SW480 (cell line): ENCODE measurements at regions not wholly inside any gene's neighbourhood (a gene's known extent, or its start where the extent isn't known, plus 50 kb on each side); places are given as distances from the start of the nearest gene placed in this dataset.

Source experiments
- DNase-seq: peaks from one replicate; pipeline ENCODE4 v3.0.0-alpha.2; 2016; ENCODE audit warnings: low spot score

DNA sequence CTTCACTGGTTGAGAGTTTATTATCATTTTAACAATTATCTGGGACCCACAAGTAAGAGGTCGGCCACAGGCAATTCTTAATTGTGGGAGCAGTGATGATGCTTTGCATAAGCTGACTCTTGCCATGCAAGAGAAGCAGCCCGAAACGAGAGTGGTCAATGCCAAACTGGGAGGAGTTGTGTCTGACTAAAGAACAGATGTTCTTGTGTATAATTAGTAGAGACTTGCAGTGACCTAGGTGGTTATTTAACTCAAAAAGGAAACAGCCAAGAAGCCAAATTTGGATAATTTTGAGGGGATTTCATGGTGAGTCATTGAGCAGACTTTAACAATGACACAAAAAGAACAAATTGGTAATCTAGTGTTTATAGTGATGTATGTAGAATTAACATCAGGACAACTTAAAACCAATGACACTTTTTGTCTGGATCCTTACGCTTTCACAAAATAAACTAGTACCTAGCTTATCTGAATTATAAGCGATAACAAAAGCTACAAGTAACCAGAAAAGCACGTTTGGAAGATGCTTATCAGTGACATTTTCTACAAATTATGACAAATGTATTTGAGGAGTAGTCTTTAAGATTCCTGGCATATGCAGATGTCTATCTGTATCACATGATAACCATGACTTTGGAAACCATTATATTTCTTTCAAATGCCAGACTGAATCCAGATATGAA lies 184.7 kb upstream of the DLGAP1 start:
- DNase-seq, result no peak

DNA sequence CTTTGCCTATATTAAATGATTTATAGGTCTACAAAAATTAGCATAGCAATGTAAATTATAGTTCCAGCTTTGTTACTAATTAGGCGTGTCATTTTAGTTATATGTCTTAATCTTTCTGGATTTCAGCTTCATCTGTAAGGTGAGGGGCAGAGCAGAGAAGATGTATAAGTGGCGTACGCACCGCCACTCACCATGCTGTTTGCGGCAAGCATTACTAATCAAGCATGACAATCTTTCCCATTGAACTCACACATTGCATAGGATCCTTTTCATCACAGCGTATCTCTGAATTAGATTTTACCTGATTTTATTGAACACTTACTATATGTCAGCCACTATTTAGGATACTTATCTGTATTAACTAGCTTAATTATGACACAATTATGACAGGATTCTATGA lies 183.6 kb upstream of the DLGAP1 start:
- DNase-seq, result no peak

- DNase-seq, result no peak
These were observed 182.8 kb upstream of the DLGAP1 start for GRCh38 chr18:4637876-4638275.

GRCh38 chr18:4636967-4637366 lies 181.9 kb upstream of the DLGAP1 start:
- peak; percentile 36 for DNase-seq

- DNase-seq, result no peak
These were observed 176.1 kb upstream of the DLGAP1 start for GRCh38 chr18:4631239-4631638.

GRCh38 chr18:4605212-4605611 lies 150.1 kb upstream of the DLGAP1 start:
- DNase-seq, result no peak

GRCh38 chr18:4603955-4604354 lies 148.8 kb upstream of the DLGAP1 start:
- no peak for DNase-seq

DNA sequence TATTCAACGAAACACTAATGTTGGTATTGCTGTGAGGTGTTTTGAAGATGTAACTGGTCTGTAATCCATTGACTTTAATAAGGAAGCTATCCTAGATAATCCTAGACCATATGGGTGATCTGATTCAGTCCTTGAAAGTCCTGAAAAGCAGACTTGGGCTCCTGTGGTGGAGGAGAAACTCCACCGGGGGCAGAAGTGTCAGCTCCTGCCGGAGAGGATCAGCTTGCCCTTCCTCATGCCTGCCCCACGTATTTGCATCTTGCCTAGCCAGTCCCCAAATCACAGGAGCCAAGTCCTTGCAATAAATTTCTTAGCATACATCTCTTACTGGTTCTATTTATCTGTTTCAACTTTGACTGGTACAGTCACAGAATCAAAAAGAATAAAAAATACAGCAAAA lies 144.2 kb upstream of the DLGAP1 start:
- no peak for DNase-seq

GRCh38 chr18:4597301-4597700 lies 142.2 kb upstream of the DLGAP1 start:
- DNase-seq, result no peak

- no peak for DNase-seq
These were observed 138.8 kb upstream of the DLGAP1 start for GRCh38 chr18:4593895-4594294.

- DNase-seq, result no peak
These were observed 138.4 kb upstream of the DLGAP1 start for GRCh38 chr18:4593459-4593858.

GRCh38 chr18:4589056-4589800 lies 134.1 kb upstream of the DLGAP1 start:
- peak; percentile 7 for DNase-seq

DNA sequence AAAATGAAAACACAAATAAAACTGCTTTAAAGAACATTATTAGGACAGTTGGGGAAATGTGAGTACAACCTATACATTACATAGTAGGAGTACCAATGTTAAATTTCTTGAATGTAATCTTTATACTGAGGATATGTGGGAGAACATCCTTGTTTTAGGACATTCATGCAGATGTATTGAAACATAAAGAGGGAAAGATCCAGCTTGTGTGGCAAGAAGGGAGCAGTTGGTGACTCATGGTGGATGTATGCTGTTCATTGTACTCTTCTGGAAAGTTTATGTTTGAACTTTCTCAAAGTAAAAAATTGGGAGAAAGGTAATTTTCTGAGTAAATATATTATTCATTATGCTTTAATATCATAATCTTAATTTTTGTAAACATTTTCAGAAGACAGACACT lies 132.1 kb upstream of the DLGAP1 start:
- peak; percentile 23 for DNase-seq

DNA sequence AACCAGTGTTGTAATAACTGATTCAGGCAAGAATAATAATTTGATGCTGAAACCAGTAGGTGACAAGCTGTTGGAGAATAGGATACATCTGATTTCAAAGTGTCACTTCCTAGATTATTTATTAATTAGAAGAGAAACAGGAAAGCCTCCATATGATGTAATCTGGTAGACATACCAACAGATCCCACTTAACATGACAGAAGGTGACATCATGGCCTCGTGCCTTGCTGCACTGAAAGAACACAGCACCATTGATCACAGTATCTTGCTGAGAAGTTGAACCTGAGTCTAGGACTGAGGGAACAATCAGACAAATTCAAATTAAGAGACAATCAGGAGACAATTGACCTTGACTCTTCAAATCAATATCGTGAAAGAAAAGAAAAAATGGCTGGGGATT lies 131.6 kb upstream of the DLGAP1 start:
- peak; percentile 58 for DNase-seq

DNA sequence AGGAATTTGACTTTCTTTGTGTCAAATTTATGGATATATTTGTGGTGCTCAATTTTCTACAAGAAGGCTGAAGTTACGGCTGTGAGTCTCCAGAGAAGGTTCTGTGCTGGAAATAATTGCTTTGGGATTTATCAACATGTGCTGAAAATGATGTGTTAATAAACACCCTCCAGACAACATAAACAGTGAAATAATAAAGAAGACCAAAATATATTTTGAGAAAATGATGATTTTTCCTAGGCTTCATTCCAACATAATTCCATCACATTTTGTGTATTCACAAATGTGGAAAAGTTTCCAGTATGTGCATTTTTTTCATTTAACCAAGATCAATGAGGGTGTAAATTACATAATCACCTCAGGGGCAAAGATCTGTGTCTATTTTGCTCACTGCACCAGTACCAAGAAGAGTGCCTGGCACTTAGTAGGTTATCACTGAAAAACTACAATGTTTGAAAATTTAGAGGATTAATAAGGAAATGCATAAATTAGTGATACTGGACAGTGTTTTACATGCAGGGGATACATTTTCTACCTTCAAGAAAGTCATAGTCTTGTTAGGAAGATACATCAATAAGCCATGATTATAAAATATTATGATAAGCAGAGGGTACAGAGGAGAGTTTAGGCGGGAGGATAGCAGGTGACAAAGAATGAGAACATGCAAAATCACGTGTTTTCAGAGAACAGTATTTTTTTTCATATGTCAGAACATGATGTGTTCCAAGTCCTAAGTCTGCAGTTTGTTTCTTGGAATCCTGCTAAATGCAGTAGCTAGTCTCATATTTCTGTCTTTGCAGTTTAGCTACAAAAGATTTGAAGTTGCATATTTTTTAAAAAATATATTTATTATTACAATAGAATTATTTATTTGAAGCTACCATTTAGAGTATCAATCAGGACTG lies 127.6 kb upstream of the DLGAP1 start:
- DNase-seq, result no peak

DNA sequence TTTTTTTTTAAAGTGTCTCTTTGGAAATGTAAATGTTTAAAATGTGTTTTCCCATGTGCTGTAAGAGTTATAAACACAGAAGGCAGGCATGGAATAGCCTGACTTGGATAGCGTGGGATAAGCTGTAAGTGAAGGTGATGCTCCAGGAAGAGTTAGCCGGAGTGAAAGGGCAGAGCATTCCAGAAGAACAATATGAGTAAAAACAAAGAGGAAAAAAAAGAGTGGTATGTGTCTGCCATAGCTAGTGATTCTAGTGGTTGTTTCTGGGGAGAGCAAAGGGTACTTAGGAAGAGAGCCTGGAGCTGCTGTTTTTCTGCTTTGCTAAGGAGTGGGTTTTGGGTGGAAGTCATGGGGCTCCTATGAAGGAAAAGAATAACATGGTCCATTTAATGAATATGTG lies 126.9 kb upstream of the DLGAP1 start:
- DNase-seq, result no peak

DNA sequence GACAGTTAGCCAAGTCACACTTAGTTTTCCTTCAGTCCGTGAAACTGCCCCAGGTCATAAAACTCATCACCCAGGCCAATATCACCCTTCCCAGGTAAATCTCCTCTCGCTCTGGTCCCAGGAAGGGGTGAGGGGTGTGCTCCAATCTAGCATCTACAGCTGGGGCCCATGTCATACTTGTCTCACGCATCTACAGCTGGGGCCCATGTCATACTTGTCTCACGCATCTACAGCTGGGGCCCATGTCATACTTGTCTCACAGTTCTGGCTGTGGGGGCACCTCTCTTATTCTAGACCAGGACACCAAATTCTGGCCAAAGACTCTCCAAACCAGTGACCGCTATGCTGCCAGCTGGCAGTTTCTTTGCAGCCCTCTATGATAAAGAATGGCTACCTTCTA lies 123.3 kb upstream of the DLGAP1 start:
- DNase-seq, result no peak

DNA sequence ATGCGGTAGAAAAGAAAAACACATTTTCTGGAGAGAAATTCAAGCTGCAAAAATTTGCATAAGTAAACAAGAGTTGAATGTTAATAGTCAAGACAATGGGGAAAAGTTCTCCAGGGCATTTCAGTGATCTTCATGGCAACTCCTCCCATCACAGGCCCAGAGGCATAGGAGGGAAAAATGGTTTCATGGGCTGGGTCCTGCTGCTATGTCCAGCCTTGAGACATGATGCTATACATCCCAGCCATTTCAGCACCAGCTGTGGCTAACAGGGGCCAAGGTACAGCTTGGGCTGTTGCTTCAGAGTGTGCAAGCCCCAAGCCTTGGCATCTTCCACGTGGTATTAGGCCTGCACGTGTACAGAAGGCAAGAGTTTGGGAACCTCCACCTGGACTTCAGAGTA lies 118.6 kb upstream of the DLGAP1 start:
- no peak for DNase-seq

- DNase-seq, result no peak
These were observed 102.4 kb upstream of the DLGAP1 start for GRCh38 chr18:4557502-4557901.

- DNase-seq, result no peak
These were observed 95.9 kb upstream of the DLGAP1 start for GRCh38 chr18:4551001-4551360.

- peak; percentile 7 for DNase-seq
These were observed 94.2 kb upstream of the DLGAP1 start for GRCh38 chr18:4549164-4549872.

GRCh38 chr18:4547126-4547525 lies 92.0 kb upstream of the DLGAP1 start:
- DNase-seq, result no peak
